ENCODE measurements at regions not wholly inside any gene's neighbourhood (a gene's known extent, or its start where the extent isn't known, plus 50 kb on each side); places are given as distances from the start of the nearest gene placed in this dataset.

- TF ChIP-seq POLR2A (IDR thresholded peaks at IDR 0.05) (no peak), CTCF (IDR thresholded peaks at IDR 0.05) (no peak)
Observed at GRCh38 chr6:85068221-85068620, 303.8 kb upstream of the TBX18 start.
